ENCODE measurements at regions not wholly inside any gene's neighbourhood (a gene's known extent, or its start where the extent isn't known, plus 50 kb on each side); places are given as distances from the start of the nearest gene placed in this dataset.

GRCh38 chr10:83332690-83333089, 806.6 kb upstream of the GHITM start (continued):
- TF ChIP-seq KDM1A (IDR thresholded peaks at IDR 0.05; ENCODE audit: borderline replicate concordance, low read length) (no peak), CEBPB (IDR thresholded peaks at IDR 0.05; ENCODE audit: low read depth, low read length) (no peak), EZH2 (IDR thresholded peaks at IDR 0.05; ENCODE audit: low read depth, low read length, severe bottlenecking) (no peak), CBX8 (IDR thresholded peaks at IDR 0.05; ENCODE audit: borderline replicate concordance, low read depth, low read length) (no peak), RAD21 (IDR thresholded peaks at IDR 0.05 in 1 of 2, conservative IDR thresholded peaks at IDR 0.05 in 1 of 2; ENCODE audit: low read depth in 2 of 2, low read length in 2 of 2) (no peak)
